ENCODE measurements at regions not wholly inside any gene's neighbourhood (a gene's known extent, or its start where the extent isn't known, plus 50 kb on each side); places are given as distances from the start of the nearest gene placed in this dataset.

GRCh38 chr4:96037705-96038104, 197.8 kb downstream of the PDHA2 start:
- TF ChIP-seq POLR2AphosphoS5 (IDR thresholded peaks at IDR 0.05; ENCODE audit: low read depth) (no peak), CTCF (conservative IDR thresholded peaks at IDR 0.05; ENCODE audit: low read depth in 2 of 2) (no peak), JUNB (IDR thresholded peaks at IDR 0.05; ENCODE audit: unreplicated experiment) (no peak), ZNF331 (CRISPR knock-in tag; IDR thresholded peaks at IDR 0.05; ENCODE audit: low read depth) (no peak), NANOG (IDR thresholded peaks at IDR 0.05; ENCODE audit: borderline replicate concordance) (no peak), ZNF462 (CRISPR knock-in tag; IDR thresholded peaks at IDR 0.05) (no peak)
- Mint-ChIP-seq H3K27me3 (ENCODE audit: insufficient read depth, low read depth, poor library complexity) (no peaks in the 10 kb centered on the region), H3K4me1 (no peaks in the 10 kb centered on the region), H3K9me3 (peaks cover 4% of the 10 kb centered on the region; the same call in 2 of the 3 replicates), H3K27ac (no peak overlapping the region), H3K36me3 (ENCODE audit: low read depth) (no peaks in the 10 kb centered on the region; the same call in 2 of the 3 replicates), H3K4me3 (no peak overlapping the region)
- no peaks in the 10 kb centered on the region for H3F3A ChIP-seq (replicated peaks; ENCODE audit: low read depth)
- ATAC-seq (no peak), DNase-seq (ENCODE audit: low spot score) (no peak)
- no peak overlapping the region for H2AFZ ChIP-seq
- H3K27me3 ChIP-seq (ENCODE audit: insufficient read depth): no peaks in the 10 kb centered on the region
- H4K20me1 ChIP-seq (replicated peaks; ENCODE audit: insufficient read depth): no peaks in the 10 kb centered on the region
- no peaks in the 10 kb centered on the region for H3K4me1 ChIP-seq (ENCODE audit: insufficient read depth)
- H3K9me2 ChIP-seq (ENCODE audit: insufficient read depth): no peaks in the 10 kb centered on the region
- H3K4me2 ChIP-seq: no peak overlapping the region
- H3K79me2 ChIP-seq (replicated peaks; ENCODE audit: insufficient read depth): no peaks in the 10 kb centered on the region
- H3K4me3 ChIP-seq: no peak overlapping the region
- H3K36me3 ChIP-seq (ENCODE audit: insufficient read depth): peaks cover 3% of the 10 kb centered on the region; the same call in 1 of the 2 replicates
- no peak overlapping the region for H3K27ac ChIP-seq (ENCODE audit: low read depth)

Measured in GM23338 (cell line).